ENCODE measurements at regions not wholly inside any gene's neighbourhood (a gene's known extent, or its start where the extent isn't known, plus 50 kb on each side); places are given as distances from the start of the nearest gene placed in this dataset.
"Not testable (repeated sequence)": the region's sequence is repeated elsewhere in the genome, so short reads cannot be mapped to it uniquely, and the experiment has no call there.

GRCh38 chr4:163988391-163988790 is 493.9 kb downstream of the TMA16 start:
- no peak for DNase-seq

GRCh38 chr4:163988865-163989264 is 494.4 kb downstream of the TMA16 start:
- DNase-seq: no peak

- no peak for DNase-seq
These were observed 496.9 kb downstream of the TMA16 start for GRCh38 chr4:163991298-163991865.

GRCh38 chr4:164009435-164009834 is 514.9 kb downstream of the TMA16 start:
- DNase-seq: no peak

- no peak for DNase-seq
These were observed 517.3 kb downstream of the TMA16 start for GRCh38 chr4:164011791-164012190.

- DNase-seq: no peak
These were observed 518.0 kb downstream of the TMA16 start for GRCh38 chr4:164012396-164013027.

GRCh38 chr4:164021947-164022346 is 527.5 kb downstream of the TMA16 start:
- DNase-seq: no peak

- no peak for DNase-seq
These were observed 528.7 kb downstream of the TMA16 start for GRCh38 chr4:164023214-164023613.

- no peak for DNase-seq
These were observed 533.3 kb downstream of the TMA16 start for GRCh38 chr4:164027805-164028204.

GRCh38 chr4:164039482-164039881 is 545.0 kb downstream of the TMA16 start:
- DNase-seq: no peak

- DNase-seq: no peak
These were observed 562.1 kb downstream of the TMA16 start for GRCh38 chr4:164056426-164057142.

GRCh38 chr4:164058776-164059445 is 564.4 kb downstream of the TMA16 start:
- no peak for DNase-seq

GRCh38 chr4:164060456-164060855 is 566.0 kb downstream of the TMA16 start:
- DNase-seq: no peak

GRCh38 chr4:164068392-164068791 is 573.9 kb downstream of the TMA16 start:
- DNase-seq: no peak

- no peak for DNase-seq
These were observed 576.1 kb downstream of the TMA16 start for GRCh38 chr4:164070625-164071024.

GRCh38 chr4:164081371-164081770 is 586.9 kb downstream of the TMA16 start:
- DNase-seq: no peak

GRCh38 chr4:164081801-164082200 is 587.3 kb downstream of the TMA16 start:
- DNase-seq: no peak

- DNase-seq: no peak
These were observed 593.2 kb downstream of the TMA16 start for GRCh38 chr4:164087733-164088132.

GRCh38 chr4:164095313-164096110 is 601.0 kb downstream of the TMA16 start:
- no peak for DNase-seq

- DNase-seq: no peak
These were observed 602.5 kb downstream of the TMA16 start for GRCh38 chr4:164096766-164097518.

GRCh38 chr4:164100741-164101365 is 606.4 kb downstream of the TMA16 start:
- DNase-seq: not testable (repeated sequence)

GRCh38 chr4:164108971-164109370 is 614.5 kb downstream of the TMA16 start:
- no peak for DNase-seq

Measured in NCI-H774 (cell line).